ENCODE measurements at regions not wholly inside any gene's neighbourhood (a gene's known extent, or its start where the extent isn't known, plus 50 kb on each side); places are given as distances from the start of the nearest gene placed in this dataset.

DNA sequence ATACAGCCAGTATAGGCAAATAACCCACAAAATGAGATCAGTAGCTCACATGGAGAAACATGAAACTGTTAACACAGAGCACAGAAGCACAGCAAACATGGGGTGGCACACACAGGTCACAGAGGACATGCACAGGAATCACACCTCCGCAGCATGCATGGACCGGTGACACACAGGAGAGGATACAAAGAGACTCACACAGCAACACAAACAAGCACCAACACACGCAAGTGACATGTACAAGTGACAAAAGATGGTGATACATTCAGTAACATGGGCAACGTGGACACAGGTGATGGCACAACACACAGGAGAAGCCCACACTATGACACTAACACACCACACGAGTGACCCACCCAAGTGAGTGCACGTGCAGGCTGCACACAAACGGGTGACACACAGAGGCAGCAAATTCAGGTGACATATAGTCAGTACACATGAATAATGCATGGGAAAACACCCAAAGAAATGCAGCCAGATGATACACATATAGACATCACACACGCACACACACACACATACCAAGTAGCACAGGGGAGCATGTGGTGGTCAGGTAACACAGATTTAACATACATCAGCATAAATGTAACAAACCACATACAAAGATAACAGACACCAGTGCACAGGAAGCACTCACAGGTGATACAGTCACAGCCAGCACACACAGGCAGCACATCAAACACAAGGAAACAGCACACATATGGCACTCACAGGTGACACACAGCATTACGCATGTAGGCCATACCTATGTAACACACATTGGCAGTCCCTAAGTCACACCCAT is 216.0 kb upstream of the SFSWAP start:
- TF ChIP-seq, protein P1, sequence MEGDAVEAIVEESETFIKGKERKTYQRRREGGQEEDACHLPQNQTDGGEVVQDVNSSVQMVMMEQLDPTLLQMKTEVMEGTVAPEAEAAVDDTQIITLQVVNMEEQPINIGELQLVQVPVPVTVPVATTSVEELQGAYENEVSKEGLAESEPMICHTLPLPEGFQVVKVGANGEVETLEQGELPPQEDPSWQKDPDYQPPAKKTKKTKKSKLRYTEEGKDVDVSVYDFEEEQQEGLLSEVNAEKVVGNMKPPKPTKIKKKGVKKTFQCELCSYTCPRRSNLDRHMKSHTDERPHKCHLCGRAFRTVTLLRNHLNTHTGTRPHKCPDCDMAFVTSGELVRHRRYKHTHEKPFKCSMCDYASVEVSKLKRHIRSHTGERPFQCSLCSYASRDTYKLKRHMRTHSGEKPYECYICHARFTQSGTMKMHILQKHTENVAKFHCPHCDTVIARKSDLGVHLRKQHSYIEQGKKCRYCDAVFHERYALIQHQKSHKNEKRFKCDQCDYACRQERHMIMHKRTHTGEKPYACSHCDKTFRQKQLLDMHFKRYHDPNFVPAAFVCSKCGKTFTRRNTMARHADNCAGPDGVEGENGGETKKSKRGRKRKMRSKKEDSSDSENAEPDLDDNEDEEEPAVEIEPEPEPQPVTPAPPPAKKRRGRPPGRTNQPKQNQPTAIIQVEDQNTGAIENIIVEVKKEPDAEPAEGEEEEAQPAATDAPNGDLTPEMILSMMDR (IDR thresholded peaks at IDR 0.05; ENCODE audit: borderline replicate concordance, control extremely low read depth, extremely low read depth, insufficient read depth, missing control alignments), result no peak
- in situ Hi-C loops (cut with MboI; ENCODE audit: low sequenced_read_pairs, unreplicated experiment), result no loop called here
- DNase-seq (ENCODE audit: low spot score), result no peak

DNA sequence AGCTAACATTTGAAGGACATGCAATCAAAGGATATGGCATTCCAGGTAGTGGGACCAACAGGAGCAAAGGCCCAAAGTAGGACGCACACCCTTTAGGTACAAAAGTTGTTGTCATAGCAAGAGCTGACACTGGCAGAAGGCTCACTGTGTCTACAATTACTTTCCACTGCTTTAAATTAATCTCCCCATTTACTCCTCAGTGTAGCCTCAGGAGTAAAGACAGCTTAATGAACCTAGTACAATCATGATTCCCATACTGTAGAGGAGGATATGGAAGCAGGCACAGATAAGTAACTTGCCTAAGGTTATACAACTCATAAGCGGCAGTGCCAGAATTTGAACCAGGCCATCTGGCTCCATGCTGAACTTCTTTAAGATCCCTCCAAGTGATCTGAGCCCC is 212.9 kb upstream of the SFSWAP start:
- DNase-seq (ENCODE audit: low spot score), result no peak
- TF ChIP-seq, protein P1 (IDR thresholded peaks at IDR 0.05; ENCODE audit: borderline replicate concordance, control extremely low read depth, extremely low read depth, insufficient read depth, missing control alignments), result no peak
- in situ Hi-C loops (cut with MboI; ENCODE audit: low sequenced_read_pairs, unreplicated experiment), result no loop called here

GRCh38 chr12:131499160-131499863 is 211.6 kb upstream of the SFSWAP start:
- in situ Hi-C loops (cut with MboI; ENCODE audit: low sequenced_read_pairs, unreplicated experiment), result no loop called here
- TF ChIP-seq, protein P1 (IDR thresholded peaks at IDR 0.05; ENCODE audit: borderline replicate concordance, control extremely low read depth, extremely low read depth, insufficient read depth, missing control alignments), result no peak
- no peak for DNase-seq (ENCODE audit: low spot score)

DNA sequence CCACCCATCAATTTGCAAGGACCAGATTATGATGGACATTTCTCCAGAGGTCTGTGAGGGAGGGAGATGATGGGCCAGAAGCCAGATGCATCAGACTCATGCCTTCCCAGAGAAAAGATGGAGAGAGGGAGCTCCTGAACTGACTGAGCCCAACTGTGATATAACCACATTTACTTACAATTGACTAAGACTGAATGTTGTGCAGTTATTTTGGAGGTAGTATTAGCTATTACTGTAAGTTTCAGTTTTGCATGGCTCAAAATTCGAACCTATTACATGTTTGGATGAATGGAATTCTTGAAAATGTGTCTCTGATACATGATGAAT is 211.1 kb upstream of the SFSWAP start:
- TF ChIP-seq, protein P1 (IDR thresholded peaks at IDR 0.05; ENCODE audit: borderline replicate concordance, control extremely low read depth, extremely low read depth, insufficient read depth, missing control alignments), result no peak
- no peak for DNase-seq (ENCODE audit: low spot score)
- in situ Hi-C loops (cut with MboI; ENCODE audit: low sequenced_read_pairs, unreplicated experiment), result no loop called here

GRCh38 chr12:131500564-131500963 is 210.3 kb upstream of the SFSWAP start:
- no peak for DNase-seq (ENCODE audit: low spot score)
- in situ Hi-C loops (cut with MboI; ENCODE audit: low sequenced_read_pairs, unreplicated experiment), result no loop called here
- TF ChIP-seq, protein P1 (IDR thresholded peaks at IDR 0.05; ENCODE audit: borderline replicate concordance, control extremely low read depth, extremely low read depth, insufficient read depth, missing control alignments), result no peak

GRCh38 chr12:131505561-131505960 is 205.3 kb upstream of the SFSWAP start:
- in situ Hi-C loops (cut with MboI; ENCODE audit: low sequenced_read_pairs, unreplicated experiment), result no loop called here
- TF ChIP-seq, protein P1 (IDR thresholded peaks at IDR 0.05; ENCODE audit: borderline replicate concordance, control extremely low read depth, extremely low read depth, insufficient read depth, missing control alignments), result no peak
- no peak for DNase-seq (ENCODE audit: low spot score)

Data from GM13976 (cell line).